ENCODE measurements at regions not wholly inside any gene's neighbourhood (a gene's known extent, or its start where the extent isn't known, plus 50 kb on each side); places are given as distances from the start of the nearest gene placed in this dataset.
A peak's percentile ranks its signal among the peaks of the same experiment; 100 is the strongest.
"Not testable (repeated sequence)": the region's sequence is repeated elsewhere in the genome, so short reads cannot be mapped to it uniquely, and the experiment has no call there.

DNA sequence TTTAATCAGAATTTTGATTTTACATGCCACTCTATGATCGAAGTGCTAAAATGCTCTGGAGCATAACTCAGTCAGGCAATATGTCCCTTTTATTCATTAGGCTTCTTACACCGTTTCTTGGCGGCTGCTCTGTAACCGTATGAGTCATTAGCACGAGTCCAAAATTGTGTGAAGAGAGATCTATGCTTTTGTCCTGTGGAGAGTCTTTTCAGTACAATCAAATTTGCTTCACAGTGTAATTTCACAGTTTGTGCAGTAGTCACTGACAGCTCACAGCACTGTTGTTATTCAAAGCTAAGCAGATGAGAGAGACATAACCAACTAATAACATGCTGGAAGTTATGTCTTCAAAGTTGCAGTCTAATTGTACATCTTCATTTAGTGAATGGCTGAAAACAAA, 167.8 kb downstream of the PCDH10 start:
- Histone ChIP-seq H3K27me3 (ENCODE audit: control insufficient read depth, insufficient read depth, low read length) (no peaks in the 10 kb centered on the region), H3K4me3 (ENCODE audit: low read depth, low read length) (no peak overlapping the region), H3K27ac (ENCODE audit: low read depth, low read length) (no peak overlapping the region), H3K9me3 (ENCODE audit: control insufficient read depth, insufficient read depth, low read length) (no peaks in the 10 kb centered on the region), H3K4me1 (ENCODE audit: control insufficient read depth, insufficient read depth, low read length) (no peaks in the 10 kb centered on the region), H3K36me3 (ENCODE audit: control insufficient read depth, insufficient read depth, low read length) (no peaks in the 10 kb centered on the region)
- DNase-seq (ENCODE audit: low read depth in 4 of 6, low spot score in 6 of 6) = peak in 2 of 6 donors; percentile 60 to 67
- 0% methylated on average over 1 of the region's 5 CpGs for WGBS (ENCODE audit: insufficient coverage)

DNA sequence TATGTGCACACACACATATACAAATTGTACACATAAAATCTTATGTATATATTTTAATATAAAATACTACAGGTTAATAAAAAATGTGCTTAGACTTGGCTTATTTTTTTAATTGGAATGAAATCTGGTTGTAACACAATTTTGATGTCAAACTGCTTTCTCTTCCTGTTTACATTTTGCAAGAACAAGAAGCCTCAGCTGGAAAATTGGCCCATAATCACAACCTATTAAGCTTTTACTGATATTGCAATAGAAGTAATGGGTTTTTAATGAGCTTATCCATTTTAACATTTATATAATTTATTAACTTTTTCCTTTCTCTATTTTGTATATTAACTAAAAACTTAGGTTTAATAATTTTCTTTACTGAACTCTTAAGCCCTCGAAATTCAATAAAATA, 165.9 kb downstream of the PCDH10 start:
- no CpG with 5 or more reads among the region's 1 CpG for WGBS (ENCODE audit: insufficient coverage)
- peak in 1 of 6 donors; percentile 41 for DNase-seq (ENCODE audit: low read depth in 4 of 6, low spot score in 6 of 6)

DNA sequence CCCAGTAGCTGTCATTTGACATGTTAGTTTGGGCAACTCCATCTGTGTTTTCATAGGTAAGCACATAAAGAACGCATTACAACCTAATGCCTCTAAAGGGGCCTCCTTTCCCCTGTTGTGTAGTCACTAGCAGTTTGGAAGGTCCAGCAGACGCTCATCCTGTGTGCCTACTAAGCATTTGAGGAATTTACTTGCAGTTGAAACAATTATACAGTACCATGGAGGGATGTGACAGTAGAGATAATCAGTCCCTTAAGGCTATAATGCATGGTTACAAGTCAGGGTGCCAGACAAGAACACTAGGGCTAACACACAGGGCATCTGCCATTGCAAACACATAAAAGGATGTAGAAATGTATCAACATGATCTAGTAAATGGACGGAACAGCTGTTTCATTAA, 138.3 kb downstream of the PCDH10 start:
- no peaks in the 10 kb centered on the region for H3K4me1 ChIP-seq (ENCODE audit: control insufficient read depth, insufficient read depth, low read length)
- no peak overlapping the region for H3K4me3 ChIP-seq (ENCODE audit: low read depth, low read length)
- H3K27me3 ChIP-seq (ENCODE audit: control insufficient read depth, insufficient read depth, low read length) = no peaks in the 10 kb centered on the region
- no peaks in the 10 kb centered on the region for H3K9me3 ChIP-seq (ENCODE audit: control insufficient read depth, insufficient read depth, low read length)
- no peaks in the 10 kb centered on the region for H3K36me3 ChIP-seq (ENCODE audit: control insufficient read depth, insufficient read depth, low read length)
- peak in 2 of 6 donors; percentile 2 to 72 for DNase-seq (ENCODE audit: low read depth in 4 of 6, low spot score in 6 of 6)
- no peak overlapping the region for H3K27ac ChIP-seq (ENCODE audit: low read depth, low read length)
- WGBS (ENCODE audit: insufficient coverage) = no CpG with 5 or more reads among the region's 3 CpGs

More for the DNA sequence above, 165.9 kb downstream of the PCDH10 start:
- no peak overlapping the region for H3K27ac ChIP-seq (ENCODE audit: low read depth, low read length)
- H3K4me1 ChIP-seq (ENCODE audit: control insufficient read depth, insufficient read depth, low read length) = no peaks in the 10 kb centered on the region
- no peaks in the 10 kb centered on the region for H3K27me3 ChIP-seq (ENCODE audit: control insufficient read depth, insufficient read depth, low read length)
- H3K9me3 ChIP-seq (ENCODE audit: control insufficient read depth, insufficient read depth, low read length) = no peaks in the 10 kb centered on the region
- H3K4me3 ChIP-seq (ENCODE audit: low read depth, low read length) = no peak overlapping the region
- H3K36me3 ChIP-seq (ENCODE audit: control insufficient read depth, insufficient read depth, low read length) = no peaks in the 10 kb centered on the region

DNA sequence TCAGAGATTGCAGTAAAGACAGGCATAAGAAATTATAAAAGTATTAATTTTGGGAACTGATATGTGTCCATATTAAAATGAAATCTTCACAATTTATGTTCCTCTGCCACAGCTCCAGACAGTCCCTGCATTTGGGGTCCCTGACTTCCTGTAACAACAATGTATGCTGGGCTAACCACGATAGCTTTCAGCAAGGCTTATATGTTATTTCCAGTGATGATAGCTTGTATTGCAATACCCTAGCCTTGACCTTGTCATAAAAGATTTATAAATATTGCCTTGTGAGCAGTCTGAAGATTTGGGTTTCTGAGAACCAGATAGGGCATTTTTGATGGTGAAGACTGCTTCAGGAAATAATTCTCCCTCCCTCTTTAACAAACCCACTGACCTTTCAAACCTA, 129.5 kb downstream of the PCDH10 start:
- H3K27me3 ChIP-seq (ENCODE audit: control insufficient read depth, insufficient read depth, low read length) = no peaks in the 10 kb centered on the region
- H3K4me1 ChIP-seq (ENCODE audit: control insufficient read depth, insufficient read depth, low read length) = no peaks in the 10 kb centered on the region
- H3K27ac ChIP-seq (ENCODE audit: low read depth, low read length) = no peak overlapping the region
- no peaks in the 10 kb centered on the region for H3K36me3 ChIP-seq (ENCODE audit: control insufficient read depth, insufficient read depth, low read length)
- H3K4me3 ChIP-seq (ENCODE audit: low read depth, low read length) = no peak overlapping the region
- H3K9me3 ChIP-seq (ENCODE audit: control insufficient read depth, insufficient read depth, low read length) = no peaks in the 10 kb centered on the region
- peak in 1 of 6 donors; percentile 2 for DNase-seq (ENCODE audit: low read depth in 4 of 6, low spot score in 6 of 6)
- WGBS (ENCODE audit: insufficient coverage) = no CpG with 5 or more reads among the region's 1 CpG

DNA sequence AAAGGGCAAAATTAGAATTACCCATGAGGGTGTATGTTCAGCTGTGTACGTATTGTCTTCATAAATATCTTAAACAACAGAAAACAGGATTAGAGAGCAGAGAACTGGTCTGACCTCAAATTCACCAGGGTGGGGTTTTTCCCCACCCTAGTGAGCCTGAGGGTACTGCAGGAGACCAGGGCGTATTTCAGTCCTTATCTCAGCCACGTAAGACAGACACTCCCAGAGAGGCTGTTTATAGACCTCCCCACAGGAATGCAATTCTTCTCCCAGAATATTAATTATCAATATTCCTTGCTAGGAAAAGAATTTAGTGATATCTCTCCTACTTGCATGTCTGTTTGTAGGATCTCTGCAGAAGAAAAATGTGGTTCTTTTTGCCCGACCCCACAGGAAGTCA, 128.8 kb downstream of the PCDH10 start:
- no CpG with 5 or more reads among the region's 4 CpGs for WGBS (ENCODE audit: insufficient coverage)
- H3K27me3 ChIP-seq (ENCODE audit: control insufficient read depth, insufficient read depth, low read length); H3K27ac ChIP-seq (ENCODE audit: low read depth, low read length); DNase-seq (ENCODE audit: low read depth in 4 of 6, low spot score in 6 of 6); H3K4me1 ChIP-seq (ENCODE audit: control insufficient read depth, insufficient read depth, low read length); H3K4me3 ChIP-seq (ENCODE audit: low read depth, low read length); H3K36me3 ChIP-seq (ENCODE audit: control insufficient read depth, insufficient read depth, low read length); H3K9me3 ChIP-seq (ENCODE audit: control insufficient read depth, insufficient read depth, low read length): not testable (repeated sequence)

DNA sequence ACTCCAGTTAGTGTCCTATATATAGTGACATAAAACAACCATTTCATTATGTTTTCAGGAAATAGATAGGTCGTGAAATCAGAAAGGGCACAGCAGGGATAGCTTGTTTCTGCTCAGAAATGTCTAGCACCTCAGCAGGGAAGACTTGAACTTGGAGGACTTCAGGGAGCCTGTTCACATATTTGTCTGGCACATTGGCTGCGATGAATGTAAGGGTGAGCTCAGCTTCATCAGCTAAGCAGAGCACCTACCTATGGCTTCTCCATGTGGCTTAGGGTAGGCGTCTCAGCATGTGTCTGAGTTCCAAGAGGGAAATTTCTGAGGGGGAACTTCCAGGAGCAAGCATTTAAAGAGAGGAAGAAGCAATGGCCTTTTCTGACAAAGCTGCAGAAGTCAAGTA, 126.2 kb downstream of the PCDH10 start:
- Histone ChIP-seq H3K4me3 (ENCODE audit: low read depth, low read length) (no peak overlapping the region), H3K9me3 (ENCODE audit: control insufficient read depth, insufficient read depth, low read length) (no peaks in the 10 kb centered on the region), H3K27ac (ENCODE audit: low read depth, low read length) (no peak overlapping the region), H3K4me1 (ENCODE audit: control insufficient read depth, insufficient read depth, low read length) (no peaks in the 10 kb centered on the region), H3K27me3 (ENCODE audit: control insufficient read depth, insufficient read depth, low read length) (no peaks in the 10 kb centered on the region), H3K36me3 (ENCODE audit: control insufficient read depth, insufficient read depth, low read length) (no peaks in the 10 kb centered on the region)
- DNase-seq (ENCODE audit: low read depth in 4 of 6, low spot score in 6 of 6) = no peak
- WGBS (ENCODE audit: insufficient coverage) = 72% methylated on average over 2 of the region's 3 CpGs

DNA sequence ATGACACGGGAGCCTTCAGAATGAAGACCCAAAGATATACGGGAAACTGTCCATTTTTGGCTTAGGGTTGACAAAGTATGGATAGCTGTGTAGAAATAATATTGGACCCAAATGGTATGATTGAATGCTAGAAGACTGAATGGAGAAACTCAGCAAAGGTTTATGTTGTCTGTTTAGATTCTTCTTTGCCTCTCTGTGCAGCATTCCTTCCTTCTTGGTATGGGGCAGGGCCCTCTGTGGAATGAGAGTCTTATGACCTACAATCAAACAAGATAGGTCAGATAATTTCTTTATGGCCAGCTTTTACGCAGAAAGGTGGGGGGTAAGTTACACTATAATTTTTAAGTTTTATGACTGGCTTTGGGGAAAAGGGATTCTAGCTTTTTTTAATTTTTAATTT, 124.3 kb downstream of the PCDH10 start:
- Histone ChIP-seq H3K4me3 (ENCODE audit: low read depth, low read length) (no peak overlapping the region), H3K9me3 (ENCODE audit: control insufficient read depth, insufficient read depth, low read length) (no peaks in the 10 kb centered on the region), H3K4me1 (ENCODE audit: control insufficient read depth, insufficient read depth, low read length) (no peaks in the 10 kb centered on the region), H3K27ac (ENCODE audit: low read depth, low read length) (no peak overlapping the region), H3K27me3 (ENCODE audit: control insufficient read depth, insufficient read depth, low read length) (no peaks in the 10 kb centered on the region), H3K36me3 (ENCODE audit: control insufficient read depth, insufficient read depth, low read length) (no peaks in the 10 kb centered on the region)
- no peak for DNase-seq (ENCODE audit: low read depth in 4 of 6, low spot score in 6 of 6)
- 100% methylated on average over 2 of the region's 3 CpGs for WGBS (ENCODE audit: insufficient coverage)

DNA sequence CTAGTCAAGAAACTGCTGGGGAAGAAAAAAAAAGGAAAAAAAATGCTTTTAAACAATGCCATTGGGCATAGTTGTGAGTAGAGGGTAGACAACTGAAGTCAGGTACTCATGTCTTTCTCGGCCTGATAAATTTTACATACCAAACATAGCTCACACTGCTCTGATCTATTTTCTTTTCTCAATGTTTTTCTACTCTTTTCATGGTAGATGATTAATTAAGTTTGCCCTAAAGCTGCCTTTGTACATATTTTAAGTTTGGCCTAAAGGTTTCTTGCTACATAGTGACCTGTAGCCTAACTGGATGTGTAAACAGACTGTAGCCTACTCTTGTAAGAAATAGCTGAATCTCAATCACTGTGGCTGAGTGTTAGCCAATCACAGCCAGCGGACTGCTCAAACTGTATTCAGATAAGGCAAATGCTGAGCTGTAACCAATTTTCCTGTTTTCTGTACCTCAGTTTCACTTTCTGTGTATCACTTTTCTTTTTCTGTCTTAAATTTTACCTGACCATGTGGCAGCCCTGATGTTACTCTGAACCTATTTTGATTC, 121.0 kb downstream of the PCDH10 start:
- H3K4me1 ChIP-seq (ENCODE audit: control insufficient read depth, insufficient read depth, low read length) = no peaks in the 10 kb centered on the region
- H3K27ac ChIP-seq (ENCODE audit: low read depth, low read length) = no peak overlapping the region
- no peaks in the 10 kb centered on the region for H3K27me3 ChIP-seq (ENCODE audit: control insufficient read depth, insufficient read depth, low read length)
- no peaks in the 10 kb centered on the region for H3K36me3 ChIP-seq (ENCODE audit: control insufficient read depth, insufficient read depth, low read length)
- 88% methylated on average over 1 of the region's 2 CpGs for WGBS (ENCODE audit: insufficient coverage)
- no peak for DNase-seq (ENCODE audit: low read depth in 4 of 6, low spot score in 6 of 6)
- H3K4me3 ChIP-seq (ENCODE audit: low read depth, low read length) = no peak overlapping the region
- H3K9me3 ChIP-seq (ENCODE audit: control insufficient read depth, insufficient read depth, low read length) = no peaks in the 10 kb centered on the region

DNA sequence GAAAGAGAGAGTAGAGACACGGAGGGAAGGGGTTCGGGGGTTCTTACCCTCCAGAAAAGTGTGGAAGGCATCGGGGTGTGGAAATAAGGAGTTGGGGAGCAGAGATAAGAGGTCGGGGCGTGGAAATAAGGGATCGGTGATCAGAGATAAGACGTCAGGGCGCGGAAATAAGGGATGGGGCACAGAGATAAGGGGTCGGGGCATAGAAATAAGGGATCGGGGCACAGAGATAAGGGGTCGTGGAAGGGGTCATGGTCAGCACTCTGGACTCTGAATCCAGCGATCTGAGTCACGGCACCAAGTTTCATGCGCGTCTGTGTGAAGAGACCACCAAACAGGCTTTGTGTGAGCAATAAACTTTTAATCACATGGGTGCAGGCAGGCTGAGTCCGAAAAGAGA, 119.1 kb downstream of the PCDH10 start:
- Histone ChIP-seq H3K36me3 (ENCODE audit: control insufficient read depth, insufficient read depth, low read length) (no peaks in the 10 kb centered on the region), H3K9me3 (ENCODE audit: control insufficient read depth, insufficient read depth, low read length) (no peaks in the 10 kb centered on the region), H3K27ac (ENCODE audit: low read depth, low read length) (no peak overlapping the region), H3K4me3 (ENCODE audit: low read depth, low read length) (no peak overlapping the region), H3K27me3 (ENCODE audit: control insufficient read depth, insufficient read depth, low read length) (no peaks in the 10 kb centered on the region), H3K4me1 (ENCODE audit: control insufficient read depth, insufficient read depth, low read length) (no peaks in the 10 kb centered on the region)
- no peak for DNase-seq (ENCODE audit: low read depth in 4 of 6, low spot score in 6 of 6)
- 89% methylated on average over 15 of the region's 17 CpGs for WGBS (ENCODE audit: insufficient coverage)

DNA sequence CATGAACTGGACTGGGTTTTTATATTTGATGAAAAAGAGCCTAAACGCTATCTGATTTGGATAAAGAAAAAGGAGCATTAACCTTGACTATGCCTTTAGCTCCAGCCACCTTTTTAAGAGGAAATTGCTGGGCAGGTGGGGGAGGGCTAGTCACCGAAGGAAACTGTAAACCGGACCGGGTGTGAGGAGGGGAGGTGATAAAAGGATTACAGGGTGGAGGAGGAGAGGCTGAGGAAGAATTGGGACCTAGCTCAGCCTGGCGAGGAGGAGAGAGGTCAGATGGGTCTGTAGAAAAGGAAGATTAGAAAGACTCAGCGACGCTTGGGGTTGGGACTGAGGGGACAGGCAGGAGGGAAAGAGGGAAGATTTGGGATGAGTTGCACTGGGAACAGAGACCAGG, 118.4 kb downstream of the PCDH10 start:
- 74% methylated on average over 6 of the region's 7 CpGs for WGBS (ENCODE audit: insufficient coverage)
- DNase-seq (ENCODE audit: low read depth in 4 of 6, low spot score in 6 of 6); H3K4me3 ChIP-seq (ENCODE audit: low read depth, low read length): not testable (repeated sequence)

More for the DNA sequence above, 118.4 kb downstream of the PCDH10 start:
- H3K4me1 ChIP-seq (ENCODE audit: control insufficient read depth, insufficient read depth, low read length); H3K36me3 ChIP-seq (ENCODE audit: control insufficient read depth, insufficient read depth, low read length); H3K27me3 ChIP-seq (ENCODE audit: control insufficient read depth, insufficient read depth, low read length); H3K27ac ChIP-seq (ENCODE audit: low read depth, low read length); H3K9me3 ChIP-seq (ENCODE audit: control insufficient read depth, insufficient read depth, low read length): not testable (repeated sequence)
